Uterus (tissue), 2 donors: ENCODE measurements at regions not wholly inside any gene's neighbourhood (a gene's known extent, or its start where the extent isn't known, plus 50 kb on each side); places are given as distances from the start of the nearest gene placed in this dataset.

Experiments
- POLR2A ChIP-seq, 2 donors: fragments of 450-650 bp; IDR thresholded peaks; one replicate each; pipeline ENCODE4 v1.6.1; 2016; ENCODE audit warnings: antibody characterized with exemption in 2 of 2, mild to moderate bottlenecking in 1 of 2, moderate library complexity in 1 of 2
- TF ChIP-seq, protein P1 (sequence below), 4 experiments: fragments of 200-600 bp in 2 of 4; fragments of 450-650 bp in 2 of 4; sonication (generic) in 2 of 4; IDR thresholded peaks; one replicate each; pipeline ENCODE4 v1.5.1; 2016 to 2019; ENCODE audit warnings: antibody characterized with exemption in 4 of 4, mild to moderate bottlenecking in 2 of 4, moderate library complexity in 1 of 4

DNA sequence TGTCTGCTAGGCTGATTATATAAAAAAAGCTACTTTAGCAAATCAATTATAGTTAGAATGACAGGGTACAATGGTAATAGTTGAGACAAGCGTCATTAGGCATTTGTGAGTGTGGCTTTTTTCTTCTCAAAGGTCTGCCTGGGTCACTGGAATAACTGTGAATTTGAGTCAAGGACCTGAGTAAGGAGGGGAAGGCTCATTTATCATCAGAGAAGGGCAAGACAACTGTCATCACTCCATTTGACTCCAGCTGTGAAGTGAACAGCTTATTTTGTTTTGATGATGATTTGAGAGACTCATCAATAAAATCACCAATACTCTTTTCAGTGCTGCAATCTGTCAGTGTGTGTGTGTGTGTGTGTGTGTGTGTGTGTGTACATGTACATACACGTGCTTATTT lies 118.6 kb downstream of the MAT2B start:
- TF ChIP-seq, protein P1, sequence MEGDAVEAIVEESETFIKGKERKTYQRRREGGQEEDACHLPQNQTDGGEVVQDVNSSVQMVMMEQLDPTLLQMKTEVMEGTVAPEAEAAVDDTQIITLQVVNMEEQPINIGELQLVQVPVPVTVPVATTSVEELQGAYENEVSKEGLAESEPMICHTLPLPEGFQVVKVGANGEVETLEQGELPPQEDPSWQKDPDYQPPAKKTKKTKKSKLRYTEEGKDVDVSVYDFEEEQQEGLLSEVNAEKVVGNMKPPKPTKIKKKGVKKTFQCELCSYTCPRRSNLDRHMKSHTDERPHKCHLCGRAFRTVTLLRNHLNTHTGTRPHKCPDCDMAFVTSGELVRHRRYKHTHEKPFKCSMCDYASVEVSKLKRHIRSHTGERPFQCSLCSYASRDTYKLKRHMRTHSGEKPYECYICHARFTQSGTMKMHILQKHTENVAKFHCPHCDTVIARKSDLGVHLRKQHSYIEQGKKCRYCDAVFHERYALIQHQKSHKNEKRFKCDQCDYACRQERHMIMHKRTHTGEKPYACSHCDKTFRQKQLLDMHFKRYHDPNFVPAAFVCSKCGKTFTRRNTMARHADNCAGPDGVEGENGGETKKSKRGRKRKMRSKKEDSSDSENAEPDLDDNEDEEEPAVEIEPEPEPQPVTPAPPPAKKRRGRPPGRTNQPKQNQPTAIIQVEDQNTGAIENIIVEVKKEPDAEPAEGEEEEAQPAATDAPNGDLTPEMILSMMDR (IDR thresholded peaks at IDR 0.05) = no peak
- no peak for TF ChIP-seq POLR2A (IDR thresholded peaks at IDR 0.05)
